ENCODE measurements at regions not wholly inside any gene's neighbourhood (a gene's known extent, or its start where the extent isn't known, plus 50 kb on each side); places are given as distances from the start of the nearest gene placed in this dataset.

- no peak for TF ChIP-seq CTCF (conservative IDR thresholded peaks at IDR 0.05)
- TF ChIP-seq ZFX (IDR thresholded peaks at IDR 0.05): no peak
Measured at GRCh38 chr21:19392390-19392789, 988.8 kb upstream of the TMPRSS15 start.
